HG03064 (cell line): ENCODE measurements at regions not wholly inside any gene's neighbourhood (a gene's known extent, or its start where the extent isn't known, plus 50 kb on each side); places are given as distances from the start of the nearest gene placed in this dataset.
"Not testable (repeated sequence)": the region's sequence is repeated elsewhere in the genome, so short reads cannot be mapped to it uniquely, and the experiment has no call there.

ENCODE experiments used
- ATAC-seq: cut with Tn5 transposase; IDR thresholded peaks from one replicate; pipeline ENCODE4 v1.9.1; 2021; ENCODE audit warnings: low read depth; ENCODE audit not compliant: unreplicated experiment

- no peak for ATAC-seq
Observed at GRCh38 chrX:129091097-129091496, 432.2 kb downstream of the SMARCA1 start.

- no peak for ATAC-seq
Observed at GRCh38 chrX:129086802-129087201, 436.5 kb downstream of the SMARCA1 start.

- not testable (repeated sequence) for ATAC-seq
Observed at GRCh38 chrX:129084291-129084690, 439.0 kb downstream of the SMARCA1 start.

- ATAC-seq, result no peak
Observed at GRCh38 chrX:129077424-129078170, 445.7 kb downstream of the SMARCA1 start.

GRCh38 chrX:129071390-129071789, 451.9 kb downstream of the SMARCA1 start:
- ATAC-seq, result no peak

GRCh38 chrX:129065895-129066294, 457.4 kb downstream of the SMARCA1 start:
- ATAC-seq, result no peak

- ATAC-seq, result no peak
Observed at GRCh38 chrX:129058405-129058804, 464.9 kb downstream of the SMARCA1 start.

- ATAC-seq, result no peak
Observed at GRCh38 chrX:129043138-129043537, 480.2 kb downstream of the SMARCA1 start.

- no peak for ATAC-seq
Observed at GRCh38 chrX:129041319-129041718, 482.0 kb downstream of the SMARCA1 start.

- ATAC-seq, result no peak
Observed at GRCh38 chrX:129040124-129040523, 483.2 kb downstream of the SMARCA1 start.

GRCh38 chrX:129039176-129039575, 484.1 kb downstream of the SMARCA1 start:
- ATAC-seq, result no peak

GRCh38 chrX:129037389-129037788, 485.9 kb downstream of the SMARCA1 start:
- ATAC-seq, result no peak

GRCh38 chrX:129035180-129035579, 488.1 kb downstream of the SMARCA1 start:
- ATAC-seq, result no peak

- ATAC-seq, result no peak
Observed at GRCh38 chrX:129034196-129034595, 489.1 kb downstream of the SMARCA1 start.

- ATAC-seq, result no peak
Observed at GRCh38 chrX:129026202-129026601, 497.1 kb downstream of the SMARCA1 start.

- ATAC-seq, result no peak
Observed at GRCh38 chrX:129025376-129025775, 497.9 kb downstream of the SMARCA1 start.

- ATAC-seq, result no peak
Observed at GRCh38 chrX:129019412-129019811, 503.9 kb downstream of the SMARCA1 start.

GRCh38 chrX:129015381-129015780, 507.9 kb downstream of the SMARCA1 start:
- no peak for ATAC-seq

GRCh38 chrX:129013574-129013973, 509.7 kb downstream of the SMARCA1 start:
- no peak for ATAC-seq

- ATAC-seq, result no peak
Observed at GRCh38 chrX:129007631-129008030, 515.7 kb downstream of the SMARCA1 start.

- ATAC-seq, result no peak
Observed at GRCh38 chrX:129006491-129006890, 516.8 kb downstream of the SMARCA1 start.

GRCh38 chrX:129000797-129001196, 522.5 kb downstream of the SMARCA1 start:
- ATAC-seq, result no peak

GRCh38 chrX:129000018-129000417, 523.3 kb downstream of the SMARCA1 start:
- no peak for ATAC-seq
